ENCODE measurements at regions not wholly inside any gene's neighbourhood (a gene's known extent, or its start where the extent isn't known, plus 50 kb on each side); places are given as distances from the start of the nearest gene placed in this dataset.
"Not testable (repeated sequence)": the region's sequence is repeated elsewhere in the genome, so short reads cannot be mapped to it uniquely, and the experiment has no call there.

GRCh38 chr6:170057961-170058877, 232.7 kb downstream of the DLL1 start:
- Mint-ChIP-seq H3K9me3 (no peaks in the 10 kb centered on the region), H3K4me1 (peaks cover 8 to 11% of the 10 kb centered on the region in 2 donors), H3K36me3 (no peaks in the 10 kb centered on the region), H3K27me3 (ENCODE audit: low read depth in 3 of 3) (peaks cover 13 to 17% (median 15%) of the 10 kb centered on the region in 3 donors), H3K4me3 (no peak overlapping the region), H3K27ac (no peak overlapping the region)
- no peak for DNase-seq

- no peaks in the 10 kb centered on the region for H3K36me3 Mint-ChIP-seq
- H3K27ac Mint-ChIP-seq, result no peak overlapping the region
- H3K9me3 Mint-ChIP-seq, result no peaks in the 10 kb centered on the region
- H3K27me3 Mint-ChIP-seq (ENCODE audit: low read depth in 3 of 3), result peaks cover 13 to 17% (median 15%) of the 10 kb centered on the region in 3 donors
- H3K4me3 Mint-ChIP-seq, result no peak overlapping the region
- H3K4me1 Mint-ChIP-seq, result peaks cover 8 to 11% of the 10 kb centered on the region in 2 donors
- DNase-seq, result no peak
Observed at GRCh38 chr6:170057034-170057734, 233.7 kb downstream of the DLL1 start.

GRCh38 chr6:170056278-170056711, 234.6 kb downstream of the DLL1 start:
- H3K9me3 Mint-ChIP-seq, result no peaks in the 10 kb centered on the region
- no peak overlapping the region for H3K27ac Mint-ChIP-seq
- H3K27me3 Mint-ChIP-seq (ENCODE audit: low read depth in 3 of 3), result peaks cover 15 to 17% (median 15%) of the 10 kb centered on the region in 3 donors
- peaks cover 8 to 11% of the 10 kb centered on the region in 2 donors for H3K4me1 Mint-ChIP-seq
- no peaks in the 10 kb centered on the region for H3K36me3 Mint-ChIP-seq
- H3K4me3 Mint-ChIP-seq, result no peak overlapping the region
- DNase-seq, result no peak

GRCh38 chr6:170055797-170056196, 235.1 kb downstream of the DLL1 start:
- peaks cover 8 to 11% of the 10 kb centered on the region in 2 donors for H3K4me1 Mint-ChIP-seq
- H3K36me3 Mint-ChIP-seq, H3K9me3 Mint-ChIP-seq, H3K4me3 Mint-ChIP-seq: not testable (repeated sequence)
- peaks cover 15 to 20% (median 18%) of the 10 kb centered on the region in 3 donors for H3K27me3 Mint-ChIP-seq (ENCODE audit: low read depth in 3 of 3)
- peak overlapping the region in 1 of 6 donors; percentile 26 for H3K27ac Mint-ChIP-seq
- DNase-seq, result peak in 2 of 3 donors; percentile 9 to 19

GRCh38 chr6:170053966-170054661, 236.8 kb downstream of the DLL1 start:
- Mint-ChIP-seq H3K4me3 (no peak overlapping the region), H3K27me3 (ENCODE audit: low read depth in 3 of 3) (peaks cover 15 to 22% (median 19%) of the 10 kb centered on the region in 3 donors), H3K9me3 (no peaks in the 10 kb centered on the region), H3K27ac (peak overlapping the region in 1 of 6 donors; percentile 57), H3K36me3 (no peaks in the 10 kb centered on the region), H3K4me1 (peaks cover 9 to 15% of the 10 kb centered on the region in 2 donors)
- DNase-seq, result no peak

- no peaks in the 10 kb centered on the region for H3K36me3 Mint-ChIP-seq
- no peaks in the 10 kb centered on the region for H3K9me3 Mint-ChIP-seq
- H3K27ac Mint-ChIP-seq, result no peak overlapping the region
- no peak overlapping the region for H3K4me3 Mint-ChIP-seq
- peaks cover 13 to 20% of the 10 kb centered on the region in 2 donors for H3K4me1 Mint-ChIP-seq
- H3K27me3 Mint-ChIP-seq (ENCODE audit: low read depth in 3 of 3), result peaks cover 18 to 25% (median 22%) of the 10 kb centered on the region in 3 donors
- no peak for DNase-seq
Observed at GRCh38 chr6:170052991-170053821, 237.7 kb downstream of the DLL1 start.

- Mint-ChIP-seq H3K27ac (peak overlapping the region in 1 of 6 donors; percentile 69), H3K4me3 (no peak overlapping the region), H3K9me3 (no peaks in the 10 kb centered on the region), H3K27me3 (ENCODE audit: low read depth in 3 of 3) (peaks cover 14 to 32% (median 19%) of the 10 kb centered on the region in 3 donors), H3K36me3 (no peaks in the 10 kb centered on the region), H3K4me1 (peaks cover 13 to 25% of the 10 kb centered on the region in 2 donors)
- DNase-seq, result no peak
Observed at GRCh38 chr6:170051229-170052172, 239.4 kb downstream of the DLL1 start.

GRCh38 chr6:170050591-170051041, 240.3 kb downstream of the DLL1 start:
- Mint-ChIP-seq H3K36me3 (no peaks in the 10 kb centered on the region), H3K4me3 (no peak overlapping the region), H3K9me3 (no peaks in the 10 kb centered on the region), H3K27me3 (ENCODE audit: low read depth in 3 of 3) (peaks cover 12 to 29% (median 19%) of the 10 kb centered on the region in 3 donors), H3K4me1 (peaks cover 13 to 29% of the 10 kb centered on the region in 2 donors), H3K27ac (no peak overlapping the region)
- DNase-seq, result no peak

- Mint-ChIP-seq H3K36me3 (no peaks in the 10 kb centered on the region), H3K9me3 (no peaks in the 10 kb centered on the region), H3K27me3 (ENCODE audit: low read depth in 3 of 3) (peaks cover 12 to 25% (median 18%) of the 10 kb centered on the region in 3 donors), H3K27ac (no peak overlapping the region), H3K4me1 (peaks cover 10 to 25% of the 10 kb centered on the region in 2 donors), H3K4me3 (no peak overlapping the region)
- no peak for DNase-seq
Observed at GRCh38 chr6:170049641-170050561, 241.0 kb downstream of the DLL1 start.

- H3K27ac Mint-ChIP-seq, result peak overlapping the region in 1 of 6 donors; percentile 71
- no peaks in the 10 kb centered on the region for H3K9me3 Mint-ChIP-seq
- H3K27me3 Mint-ChIP-seq (ENCODE audit: low read depth in 3 of 3), result peaks cover 6 to 18% (median 11%) of the 10 kb centered on the region in 3 donors
- peaks cover 5 to 18% of the 10 kb centered on the region in 2 donors for H3K4me1 Mint-ChIP-seq
- DNase-seq, result peak in 1 of 3 donors; percentile 14
- H3K36me3 Mint-ChIP-seq, result no peaks in the 10 kb centered on the region
- H3K4me3 Mint-ChIP-seq, result no peak overlapping the region
Observed at GRCh38 chr6:170048615-170049256, 242.1 kb downstream of the DLL1 start.

- Mint-ChIP-seq H3K9me3 (no peaks in the 10 kb centered on the region), H3K27me3 (ENCODE audit: low read depth in 3 of 3) (peaks cover 6 to 16% (median 10%) of the 10 kb centered on the region in 3 donors), H3K4me1 (peaks cover 5 to 18% of the 10 kb centered on the region in 2 donors), H3K36me3 (no peaks in the 10 kb centered on the region), H3K27ac (no peak overlapping the region), H3K4me3 (no peak overlapping the region)
- no peak for DNase-seq
Observed at GRCh38 chr6:170047823-170048222, 243.1 kb downstream of the DLL1 start.

All from immature natural killer cell (primary cell).